ENCODE measurements at regions not wholly inside any gene's neighbourhood (a gene's known extent, or its start where the extent isn't known, plus 50 kb on each side); places are given as distances from the start of the nearest gene placed in this dataset.

DNA sequence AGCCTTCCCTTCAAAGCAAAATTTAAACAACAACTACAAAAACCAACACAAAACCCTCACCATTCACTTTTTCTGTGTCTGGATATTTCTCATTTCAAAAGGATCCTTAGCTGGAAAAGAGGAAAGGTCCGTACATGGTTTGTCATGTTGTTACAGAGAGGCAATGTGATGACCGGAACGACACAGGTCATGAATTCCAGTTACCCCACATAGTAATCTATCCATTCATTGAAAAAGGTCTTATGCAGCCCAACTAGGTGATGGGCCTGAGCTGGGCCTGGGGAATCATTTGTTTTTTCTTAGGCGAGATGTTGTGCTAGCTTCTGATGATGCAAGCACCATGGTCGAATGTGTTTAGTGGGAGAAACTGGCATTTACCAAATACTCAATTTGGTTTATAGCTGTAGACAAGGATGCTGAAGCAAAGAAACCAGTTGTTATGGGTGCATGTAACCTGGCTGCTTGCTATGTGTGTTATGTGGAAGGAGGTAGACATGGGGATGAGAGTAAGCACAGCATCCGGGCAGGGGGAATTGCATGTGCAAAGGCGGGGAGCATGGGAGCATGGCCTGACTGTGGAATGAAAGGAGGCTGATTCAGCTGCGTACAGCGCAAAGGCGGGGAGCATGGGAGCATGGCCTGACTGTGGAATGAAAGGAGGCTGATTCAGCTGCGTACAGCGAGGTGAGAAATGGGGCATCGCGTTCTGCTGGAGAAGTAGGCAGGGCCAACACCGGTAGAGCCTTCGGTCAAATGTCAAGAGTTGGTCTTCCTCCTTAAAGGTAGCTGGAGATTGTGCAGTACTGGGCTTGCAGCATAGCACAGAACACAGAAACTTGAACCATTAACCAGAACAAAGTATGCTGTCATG lies 269.7 kb upstream of the MAF start:
- H4K91ac ChIP-seq (ENCODE audit: low read depth, low read length) = no peak overlapping the region
- no peak overlapping the region for H3K18ac ChIP-seq (ENCODE audit: low read length)
- H3K14ac ChIP-seq (ENCODE audit: low read length) = no peak overlapping the region
- WGBS (ENCODE audit: extremely low coverage, insufficient coverage, insufficient read length) = no CpG with 5 or more reads among the region's 16 CpGs
- H4K8ac ChIP-seq (ENCODE audit: low read depth, low read length) = no peak overlapping the region
- no peak overlapping the region for H2AK5ac ChIP-seq (ENCODE audit: low read length)
- no peak overlapping the region for H3K27ac ChIP-seq (ENCODE audit: low read depth, low read length)
- no peaks in the 10 kb centered on the region for H3K27me3 ChIP-seq (ENCODE audit: insufficient read depth, low read length)
- H3K9ac ChIP-seq (ENCODE audit: low read length) = no peak overlapping the region
- no peak for DNase-seq
- H3K4me1 ChIP-seq (ENCODE audit: control insufficient read depth in 1 of 2, insufficient read depth in 2 of 2, low read length in 2 of 2) = no peaks in the 10 kb centered on the region
- H3K4me2 ChIP-seq (ENCODE audit: low read length) = no peak overlapping the region
- peaks cover 2% of the 10 kb centered on the region for H3K9me3 ChIP-seq (ENCODE audit: insufficient read depth, low read depth, low read length)
- H3K23ac ChIP-seq (ENCODE audit: low read length) = no peak overlapping the region
- no peak overlapping the region for H3K4ac ChIP-seq (ENCODE audit: low read depth, low read length)
- H3K79me1 ChIP-seq (ENCODE audit: low read length) = no peaks in the 10 kb centered on the region
- no peak overlapping the region for H2BK120ac ChIP-seq (ENCODE audit: insufficient read depth, low read length, poor library complexity)
- no peaks in the 10 kb centered on the region for H3K79me2 ChIP-seq (ENCODE audit: control insufficient read depth, insufficient read depth, low read length, poor library complexity)
- no peak overlapping the region for H2BK5ac ChIP-seq (ENCODE audit: low read depth, low read length, poor library complexity)
- no peaks in the 10 kb centered on the region for H3K36me3 ChIP-seq (ENCODE audit: control insufficient read depth in 1 of 2, insufficient read depth in 2 of 2, low read length in 2 of 2)
- no peak overlapping the region for H2BK12ac ChIP-seq (ENCODE audit: low read length)
- no peak overlapping the region for H4K12ac ChIP-seq (ENCODE audit: low read depth, low read length)
- H2AFZ ChIP-seq (ENCODE audit: insufficient read depth, low read length, poor library complexity) = no peak overlapping the region
- H3K4me3 ChIP-seq (ENCODE audit: low read depth, low read length) = no peak overlapping the region

DNA sequence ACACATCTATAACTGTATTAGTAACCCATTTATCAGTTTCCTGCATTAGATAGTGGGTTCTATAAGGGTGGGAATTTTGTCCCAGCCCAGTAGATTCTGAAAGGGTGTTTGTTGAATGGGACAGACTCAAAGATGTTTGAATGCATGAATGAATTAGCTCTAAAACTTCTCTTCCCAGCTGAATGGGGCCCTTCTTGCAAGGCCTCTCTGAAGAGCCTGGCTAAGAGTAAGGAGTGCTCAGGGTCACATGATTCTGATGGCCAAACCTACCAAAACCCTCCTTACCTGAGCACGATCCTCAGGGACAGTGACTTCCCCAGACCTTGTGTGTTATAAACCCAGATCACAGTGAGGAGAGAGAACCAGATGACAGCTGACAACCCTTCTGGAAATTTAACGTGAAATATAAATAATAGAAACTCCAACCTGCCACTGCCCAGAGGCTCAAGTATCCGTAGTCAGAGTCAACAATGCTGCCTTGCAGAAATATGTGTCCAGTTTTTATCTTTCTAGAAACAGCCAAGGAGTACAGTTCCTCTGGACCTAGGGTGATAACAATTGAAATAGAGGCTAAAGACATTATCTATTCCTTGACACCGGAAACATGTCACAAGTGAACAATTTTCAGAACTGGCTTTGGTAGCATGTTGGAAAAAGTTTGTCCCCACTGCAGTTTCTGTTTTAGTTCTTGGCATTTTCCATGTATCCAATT lies 268.9 kb upstream of the MAF start:
- no peak for DNase-seq
- Histone ChIP-seq H3K4ac (ENCODE audit: low read depth, low read length) (no peak overlapping the region), H4K12ac (ENCODE audit: low read depth, low read length) (no peak overlapping the region), H3K79me1 (ENCODE audit: low read length) (no peaks in the 10 kb centered on the region), H4K91ac (ENCODE audit: low read depth, low read length) (no peak overlapping the region), H3K9ac (ENCODE audit: low read length) (no peak overlapping the region), H3K4me3 (ENCODE audit: low read depth, low read length) (no peak overlapping the region), H3K79me2 (ENCODE audit: control insufficient read depth, insufficient read depth, low read length, poor library complexity) (no peaks in the 10 kb centered on the region), H3K27me3 (ENCODE audit: insufficient read depth, low read length) (no peaks in the 10 kb centered on the region), H3K14ac (ENCODE audit: low read length) (no peak overlapping the region), H3K23ac (ENCODE audit: low read length) (no peak overlapping the region), H3K27ac (ENCODE audit: low read depth, low read length) (no peak overlapping the region), H2AK5ac (ENCODE audit: low read length) (no peak overlapping the region), H2BK5ac (ENCODE audit: low read depth, low read length, poor library complexity) (no peak overlapping the region), H2BK12ac (ENCODE audit: low read length) (no peak overlapping the region), H3K9me3 (ENCODE audit: insufficient read depth, low read depth, low read length) (peaks cover 2% of the 10 kb centered on the region), H3K18ac (ENCODE audit: low read length) (no peak overlapping the region), H4K8ac (ENCODE audit: low read depth, low read length) (no peak overlapping the region), H2BK120ac (ENCODE audit: insufficient read depth, low read length, poor library complexity) (no peak overlapping the region), H2AFZ (ENCODE audit: insufficient read depth, low read length, poor library complexity) (no peak overlapping the region), H3K4me2 (ENCODE audit: low read length) (no peak overlapping the region), H3K36me3 (ENCODE audit: control insufficient read depth in 1 of 2, insufficient read depth in 2 of 2, low read length in 2 of 2) (no peaks in the 10 kb centered on the region), H3K4me1 (ENCODE audit: control insufficient read depth in 1 of 2, insufficient read depth in 2 of 2, low read length in 2 of 2) (no peaks in the 10 kb centered on the region)
- WGBS (ENCODE audit: extremely low coverage, insufficient coverage, insufficient read length) = no CpG with 5 or more reads among the region's 4 CpGs

DNA sequence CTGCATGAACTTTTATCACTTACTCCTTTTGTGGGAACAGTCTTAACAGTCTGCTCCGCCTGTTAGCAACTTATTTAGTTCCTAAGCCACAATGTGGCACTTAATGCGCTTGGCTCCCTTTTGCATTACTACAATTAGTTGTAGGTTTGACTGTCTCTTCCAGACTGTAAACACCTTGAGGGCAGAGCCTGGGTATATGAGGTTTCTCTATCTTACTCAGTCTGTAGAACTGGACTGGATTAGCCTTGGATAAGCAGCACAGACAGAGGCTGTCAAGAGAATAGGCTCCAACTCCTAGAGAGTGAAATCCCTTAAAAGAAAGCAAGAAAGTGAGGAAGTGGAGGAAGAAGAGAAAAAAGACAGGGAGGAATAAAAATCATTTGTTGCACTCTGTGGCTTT lies 268.3 kb upstream of the MAF start:
- Histone ChIP-seq H2AFZ (ENCODE audit: insufficient read depth, low read length, poor library complexity) (no peak overlapping the region), H3K9me3 (ENCODE audit: insufficient read depth, low read depth, low read length) (peaks cover 2% of the 10 kb centered on the region), H3K4me2 (ENCODE audit: low read length) (no peak overlapping the region), H3K79me1 (ENCODE audit: low read length) (no peaks in the 10 kb centered on the region), H2BK5ac (ENCODE audit: low read depth, low read length, poor library complexity) (no peak overlapping the region), H3K18ac (ENCODE audit: low read length) (no peak overlapping the region), H4K8ac (ENCODE audit: low read depth, low read length) (no peak overlapping the region), H3K23ac (ENCODE audit: low read length) (no peak overlapping the region), H3K14ac (ENCODE audit: low read length) (no peak overlapping the region), H3K9ac (ENCODE audit: low read length) (no peak overlapping the region), H3K4me1 (ENCODE audit: control insufficient read depth in 1 of 2, insufficient read depth in 2 of 2, low read length in 2 of 2) (no peaks in the 10 kb centered on the region), H2BK120ac (ENCODE audit: insufficient read depth, low read length, poor library complexity) (no peak overlapping the region), H3K79me2 (ENCODE audit: control insufficient read depth, insufficient read depth, low read length, poor library complexity) (no peaks in the 10 kb centered on the region), H4K12ac (ENCODE audit: low read depth, low read length) (no peak overlapping the region), H4K91ac (ENCODE audit: low read depth, low read length) (no peak overlapping the region), H3K27ac (ENCODE audit: low read depth, low read length) (no peak overlapping the region), H2BK12ac (ENCODE audit: low read length) (no peak overlapping the region), H3K4ac (ENCODE audit: low read depth, low read length) (no peak overlapping the region), H2AK5ac (ENCODE audit: low read length) (no peak overlapping the region), H3K4me3 (ENCODE audit: low read depth, low read length) (no peak overlapping the region), H3K27me3 (ENCODE audit: insufficient read depth, low read length) (no peaks in the 10 kb centered on the region), H3K36me3 (ENCODE audit: control insufficient read depth in 1 of 2, insufficient read depth in 2 of 2, low read length in 2 of 2) (no peaks in the 10 kb centered on the region)
- DNase-seq = no peak
- WGBS (ENCODE audit: extremely low coverage, insufficient coverage, insufficient read length) = no CpG with 5 or more reads among the region's 2 CpGs

DNA sequence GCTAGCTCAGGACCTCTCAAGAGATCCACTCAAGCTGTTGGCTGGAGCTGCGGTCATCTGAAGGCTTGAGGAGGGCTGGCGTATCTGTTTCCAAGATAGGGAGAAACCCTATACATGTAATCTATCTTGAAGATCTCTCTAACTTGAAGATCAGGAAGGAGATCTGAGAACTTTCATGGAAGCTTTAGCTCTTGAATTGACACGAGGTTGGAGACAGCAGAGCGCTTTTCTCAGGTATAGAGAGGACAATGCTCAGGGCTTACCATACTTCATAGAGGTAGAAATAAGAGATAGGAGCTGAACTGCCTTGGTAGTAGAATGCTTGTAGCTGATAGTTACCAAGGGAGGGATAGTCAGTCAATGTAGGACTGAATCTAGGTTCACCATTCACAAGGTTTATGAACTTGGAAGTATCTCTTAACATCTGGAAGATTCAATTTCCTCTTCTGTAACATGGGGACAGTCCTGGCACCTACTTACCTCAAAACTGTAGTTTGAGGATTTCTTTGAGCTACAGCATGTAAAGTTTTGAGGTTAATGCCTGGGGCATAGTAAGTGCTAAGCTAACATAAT lies 267.0 kb upstream of the MAF start:
- Histone ChIP-seq H3K9ac (ENCODE audit: low read length) (no peak overlapping the region), H4K91ac (ENCODE audit: low read depth, low read length) (no peak overlapping the region), H3K14ac (ENCODE audit: low read length) (no peak overlapping the region), H3K79me1 (ENCODE audit: low read length) (no peaks in the 10 kb centered on the region), H2AFZ (ENCODE audit: insufficient read depth, low read length, poor library complexity) (no peak overlapping the region), H4K8ac (ENCODE audit: low read depth, low read length) (no peak overlapping the region), H3K27me3 (ENCODE audit: insufficient read depth, low read length) (no peaks in the 10 kb centered on the region), H3K18ac (ENCODE audit: low read length) (no peak overlapping the region), H2AK5ac (ENCODE audit: low read length) (no peak overlapping the region), H2BK5ac (ENCODE audit: low read depth, low read length, poor library complexity) (no peak overlapping the region), H3K4ac (ENCODE audit: low read depth, low read length) (no peak overlapping the region), H3K27ac (ENCODE audit: low read depth, low read length) (no peak overlapping the region), H3K36me3 (ENCODE audit: control insufficient read depth in 1 of 2, insufficient read depth in 2 of 2, low read length in 2 of 2) (no peaks in the 10 kb centered on the region), H2BK120ac (ENCODE audit: insufficient read depth, low read length, poor library complexity) (no peak overlapping the region), H3K4me1 (ENCODE audit: control insufficient read depth in 1 of 2, insufficient read depth in 2 of 2, low read length in 2 of 2) (no peaks in the 10 kb centered on the region), H2BK12ac (ENCODE audit: low read length) (no peak overlapping the region), H3K79me2 (ENCODE audit: control insufficient read depth, insufficient read depth, low read length, poor library complexity) (no peaks in the 10 kb centered on the region), H3K4me3 (ENCODE audit: low read depth, low read length) (no peak overlapping the region), H3K9me3 (ENCODE audit: insufficient read depth, low read depth, low read length) (peaks cover 2% of the 10 kb centered on the region), H4K12ac (ENCODE audit: low read depth, low read length) (no peak overlapping the region), H3K4me2 (ENCODE audit: low read length) (no peak overlapping the region), H3K23ac (ENCODE audit: low read length) (no peak overlapping the region)
- no CpG with 5 or more reads among the region's 4 CpGs for whole genome bisulfite sequencing (ENCODE audit: extremely low coverage, insufficient coverage, insufficient read length)
- DNase-seq = no peak

Data from trophoblast cell (in vitro differentiated cells and primary cell).